HepG2 (cell line): ENCODE measurements at regions not wholly inside any gene's neighbourhood (a gene's known extent, or its start where the extent isn't known, plus 50 kb on each side); places are given as distances from the start of the nearest gene placed in this dataset.

Experiments used
- ATAC-seq: fragments of 200-7000 bp; cut with Tn5 transposase; 3 replicates; pipeline ENCODE4 v1.9.1; 2020; ENCODE audit warnings: mild to moderate bottlenecking, moderate library complexity
- BruUV-seq: library from RNA; stranded (reverse); fragments of 400-500 nt; replicated peaks from 2 replicates; lab custom pipeline; 2021; lab: Mats Ljungman, UMichigan
- CTCF ChIA-PET: fragments of 300-600 bp; formaldehyde crosslinking; extraction: SDS; loops from one replicate; lab custom pipeline; 2021; ENCODE audit warnings: low total read pairs, inconsistent platforms, low intra/inter-chr PET ratio; lab: Yijun Ruan, JAX
- POLR2A ChIA-PET: fragments of 350-600 bp; sonication (Branson Sonifier 250); formaldehyde crosslinking; loops from one replicate; lab custom pipeline; 2020; ENCODE audit warnings: antibody characterized with exemption, inconsistent platforms; lab: Yijun Ruan, JAX
- DNase-seq: peaks from one replicate; pipeline ENCODE4 v3.0.0-alpha.2; 2015; ENCODE audit warnings: low spot score
- FAIRE-seq: peaks from 3 replicates; lab custom pipeline; 2011; peaks lifted over from hg19 to GRCh38; lab: Jason Lieb, UNC
- H2AFZ ChIP-seq: one replicate; pipeline ENCODE4 v1.6.1; 2011; ENCODE audit warnings: low read length, inconsistent platforms
- H3K27ac ChIP-seq: fragments of 300-600 bp; 3 replicates; pipeline ENCODE4 v1.8.0; 2011; ENCODE audit warnings: mixed run types, mild to moderate bottlenecking, mixed read lengths, low read length, inconsistent platforms; ENCODE audit not compliant: insufficient read depth; ENCODE audit errors: extremely low read length
- H3K27me3 ChIP-seq, 2 experiments: fragments of 200-600 bp in 1 of 2; 2 replicates in 1 of 2; 3 replicates in 1 of 2; pipeline versions ENCODE4 v1.6.0 to v1.8.0; 2011; ENCODE audit warnings: low read length in 2 of 2, mild to moderate bottlenecking in 2 of 2, moderate library complexity in 2 of 2, inconsistent platforms in 1 of 2; ENCODE audit not compliant: insufficient read depth in 2 of 2, control insufficient read depth in 1 of 2
- H3K36me3 ChIP-seq, 2 experiments: fragments of 200-600 bp in 1 of 2; replicated peaks in 1 of 2; 2 replicates in 1 of 2; 3 replicates in 1 of 2; pipeline versions ENCODE4 v1.5.1 to v1.8.0; 2011; ENCODE audit warnings: low read length in 2 of 2, inconsistent platforms in 1 of 2; ENCODE audit not compliant: insufficient read depth in 2 of 2, control insufficient read depth in 1 of 2
- H3K4me1 ChIP-seq: 2 replicates; pipeline ENCODE4 v1.5.1; 2012; ENCODE audit warnings: low read length, inconsistent platforms; ENCODE audit not compliant: insufficient read depth
- H3K4me2 ChIP-seq: 2 replicates; pipeline ENCODE4 v1.6.0; 2011; ENCODE audit warnings: low read depth, low read length, inconsistent platforms
- H3K4me3 ChIP-seq, 3 experiments: fragments of 200-600 bp in 1 of 3; sonication (generic), shearing (Covaris generic) in 1 of 3; replicated peaks in 1 of 3; 2 replicates each; pipeline ENCODE4 v1.5.1; 2011 to 2016; ENCODE audit warnings: low read length in 3 of 3, inconsistent platforms in 2 of 3, low read depth in 2 of 3, mild to moderate bottlenecking in 2 of 3, control low read depth in 1 of 3, mixed read lengths in 1 of 3; ENCODE audit not compliant: insufficient read depth in 1 of 3
- H3K79me2 ChIP-seq: one replicate; pipeline ENCODE4 v1.6.1; 2011; ENCODE audit warnings: low read length, inconsistent platforms; ENCODE audit not compliant: insufficient read depth
- H3K9ac ChIP-seq: 2 replicates; pipeline ENCODE4 v1.6.0; 2011; ENCODE audit warnings: mild to moderate bottlenecking, low read depth, low read length, inconsistent platforms; ENCODE audit not compliant: insufficient read depth
- H3K9me3 ChIP-seq: 2 replicates; pipeline ENCODE4 v1.5.1; 2012; ENCODE audit warnings: mild to moderate bottlenecking, low read length
- H4K20me1 ChIP-seq: 2 replicates; pipeline ENCODE4 v1.6.0; 2011; ENCODE audit warnings: inconsistent platforms, mild to moderate bottlenecking, low read length, moderate library complexity; ENCODE audit not compliant: insufficient read depth
- GLI4 ChIP-seq: sonication (generic); formaldehyde crosslinking; IDR thresholded peaks from 2 replicates; pipeline ENCODE4 v1.5.1; 2020; ENCODE audit warnings: missing genetic modification reagents, mild to moderate bottlenecking, moderate library complexity, borderline replicate concordance
- KLF6 ChIP-seq: IDR thresholded peaks from 2 replicates; pipeline ENCODE4 v1.8.0; 2016; ENCODE audit warnings: missing biosample characterization, missing genetic modification reagents
- SMC3 ChIP-seq: IDR thresholded peaks from 2 replicates; pipeline ENCODE4 v1.6.1; 2011; ENCODE audit warnings: low read length, improper control_type of control experiment
- ZFYVE20 ChIP-seq: sonication (generic); formaldehyde crosslinking; IDR thresholded peaks from 2 replicates; pipeline ENCODE4 v1.8.0; 2023; ENCODE audit warnings: low read depth, mild to moderate bottlenecking, moderate library complexity, missing genetic modification reagents, borderline replicate concordance
- ZNF605 ChIP-seq: sonication (generic); formaldehyde crosslinking; IDR thresholded peaks from 2 replicates; pipeline ENCODE4 v1.8.0; 2022; ENCODE audit warnings: mild to moderate bottlenecking, missing genetic modification reagents
- ZNF607 ChIP-seq: sonication (generic); formaldehyde crosslinking; IDR thresholded peaks from 2 replicates; pipeline ENCODE4 v1.5.1; 2020; ENCODE audit warnings: missing genetic modification reagents, mild to moderate bottlenecking, borderline replicate concordance
- ZNF747 ChIP-seq: sonication (generic); formaldehyde crosslinking; IDR thresholded peaks from 2 replicates; pipeline ENCODE4 v1.8.1; 2023; ENCODE audit warnings: missing genetic modification reagents, mild to moderate bottlenecking, borderline replicate concordance
- WGBS: methylation state at CpG from one replicate; pipeline ENCODE4 v1.1.6; 2017; ENCODE audit warnings: low lambda C conversion rate; 5-methylcytosine and 5-hydroxymethylcytosine counted together
- in situ Hi-C: cut with HindIII; loops from 2 replicates; pipeline ENCODE4 v1.10.0; 2017; ENCODE audit warnings: low pct_unique_long_range_greater_than_20kb; ENCODE audit not compliant: extremely low pct_ligation_motif_present
- intact Hi-C: fragments of 100-400 bp; cut with micrococcal nuclease; formaldehyde crosslinking; loops from one replicate; pipeline ENCODE4 v1.10.0; 2022; ENCODE audit not compliant: unreplicated experiment
- TF ChIP-seq, protein P1 (sequence below): conservative IDR thresholded peaks from 2 replicates; pipeline ENCODE4 v1.6.1; 2018; ENCODE audit warnings: missing genetic modification reagents
- TF ChIP-seq, protein P2 (sequence below): sonication (generic); formaldehyde crosslinking; IDR thresholded peaks from 2 replicates; pipeline ENCODE4 v1.4.0; 2020; ENCODE audit warnings: missing genetic modification reagents
- TF ChIP-seq, protein P3 (sequence below): IDR thresholded peaks from 2 replicates; pipeline ENCODE4 v1.6.1; 2016; ENCODE audit warnings: missing compliant biosample characterization, missing genetic modification reagents, borderline replicate concordance
- TF ChIP-seq, protein P4 (sequence below), 2 experiments: fragments of 450-650 bp in 1 of 2; sonication (generic) in 1 of 2; formaldehyde crosslinking in 1 of 2; IDR thresholded peaks; 2 replicates each; pipeline versions ENCODE4 v1.6.1 to v1.8.0; 2016 to 2022; ENCODE audit warnings: antibody characterized with exemption in 1 of 2, mild to moderate bottlenecking in 1 of 2, missing genetic modification reagents in 1 of 2

DNA sequence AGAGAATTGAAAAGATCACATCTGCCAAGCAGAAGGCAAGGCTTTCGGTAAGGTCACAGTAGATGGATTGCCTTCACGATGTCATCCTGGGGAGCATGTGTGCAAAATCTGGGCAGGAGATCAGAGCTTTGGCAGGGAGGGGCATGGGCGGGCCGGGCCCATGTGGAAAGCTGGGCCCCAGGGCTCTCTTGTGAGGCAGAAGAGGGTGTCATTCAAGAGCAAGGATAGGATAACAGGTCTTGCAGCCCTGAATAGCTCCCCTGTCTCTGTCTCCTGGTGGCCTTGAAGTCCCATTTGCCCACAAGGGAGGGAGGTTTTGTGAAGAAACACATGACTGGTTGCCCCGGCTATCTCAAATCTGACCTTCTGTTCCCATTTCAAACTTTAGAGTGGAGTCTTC lies 172.0 kb downstream of the OPA1 start:
- intact Hi-C loops (no loop called here), in situ Hi-C loops (no loop called here)
- CTCF ChIA-PET = no interaction called here
- Histone ChIP-seq H3K4me3 (no peak overlapping the region), H3K27ac (no peak overlapping the region), H3K4me2 (no peak overlapping the region), H3K4me1 (peaks cover 29% of the 10 kb centered on the region), H3K9me3 (no peaks in the 10 kb centered on the region), H3K27me3 (no peaks in the 10 kb centered on the region), H4K20me1 (no peaks in the 10 kb centered on the region), H2AFZ (no peak overlapping the region), H3K9ac (no peak overlapping the region), H3K79me2 (no peaks in the 10 kb centered on the region), H3K36me3 (no peaks in the 10 kb centered on the region)
- no TSS peak for BruUV-seq
- ATAC-seq (no peak), DNase-seq (no peak), FAIRE-seq (no peak)
- TF ChIP-seq ZNF605 (CRISPR knock-in tag) = no peak
- TF ChIP-seq SMC3 = no peak
- no peak for TF ChIP-seq ZFYVE20 (CRISPR knock-in tag)
- no peak for TF ChIP-seq KLF6 (CRISPR knock-in tag)
- TF ChIP-seq, protein P1, sequence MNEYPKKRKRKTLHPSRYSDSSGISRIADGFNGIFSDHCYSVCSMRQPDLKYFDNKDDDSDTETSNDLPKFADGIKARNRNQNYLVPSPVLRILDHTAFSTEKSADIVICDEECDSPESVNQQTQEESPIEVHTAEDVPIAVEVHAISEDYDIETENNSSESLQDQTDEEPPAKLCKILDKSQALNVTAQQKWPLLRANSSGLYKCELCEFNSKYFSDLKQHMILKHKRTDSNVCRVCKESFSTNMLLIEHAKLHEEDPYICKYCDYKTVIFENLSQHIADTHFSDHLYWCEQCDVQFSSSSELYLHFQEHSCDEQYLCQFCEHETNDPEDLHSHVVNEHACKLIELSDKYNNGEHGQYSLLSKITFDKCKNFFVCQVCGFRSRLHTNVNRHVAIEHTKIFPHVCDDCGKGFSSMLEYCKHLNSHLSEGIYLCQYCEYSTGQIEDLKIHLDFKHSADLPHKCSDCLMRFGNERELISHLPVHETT (CRISPR knock-in tag) = no peak
- TF ChIP-seq, protein P2, sequence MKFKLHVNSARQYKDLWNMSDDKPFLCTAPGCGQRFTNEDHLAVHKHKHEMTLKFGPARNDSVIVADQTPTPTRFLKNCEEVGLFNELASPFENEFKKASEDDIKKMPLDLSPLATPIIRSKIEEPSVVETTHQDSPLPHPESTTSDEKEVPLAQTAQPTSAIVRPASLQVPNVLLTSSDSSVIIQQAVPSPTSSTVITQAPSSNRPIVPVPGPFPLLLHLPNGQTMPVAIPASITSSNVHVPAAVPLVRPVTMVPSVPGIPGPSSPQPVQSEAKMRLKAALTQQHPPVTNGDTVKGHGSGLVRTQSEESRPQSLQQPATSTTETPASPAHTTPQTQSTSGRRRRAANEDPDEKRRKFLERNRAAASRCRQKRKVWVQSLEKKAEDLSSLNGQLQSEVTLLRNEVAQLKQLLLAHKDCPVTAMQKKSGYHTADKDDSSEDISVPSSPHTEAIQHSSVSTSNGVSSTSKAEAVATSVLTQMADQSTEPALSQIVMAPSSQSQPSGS (CRISPR knock-in tag) = no peak
- TF ChIP-seq ZNF747 (CRISPR knock-in tag) = no peak
- TF ChIP-seq, protein P3, sequence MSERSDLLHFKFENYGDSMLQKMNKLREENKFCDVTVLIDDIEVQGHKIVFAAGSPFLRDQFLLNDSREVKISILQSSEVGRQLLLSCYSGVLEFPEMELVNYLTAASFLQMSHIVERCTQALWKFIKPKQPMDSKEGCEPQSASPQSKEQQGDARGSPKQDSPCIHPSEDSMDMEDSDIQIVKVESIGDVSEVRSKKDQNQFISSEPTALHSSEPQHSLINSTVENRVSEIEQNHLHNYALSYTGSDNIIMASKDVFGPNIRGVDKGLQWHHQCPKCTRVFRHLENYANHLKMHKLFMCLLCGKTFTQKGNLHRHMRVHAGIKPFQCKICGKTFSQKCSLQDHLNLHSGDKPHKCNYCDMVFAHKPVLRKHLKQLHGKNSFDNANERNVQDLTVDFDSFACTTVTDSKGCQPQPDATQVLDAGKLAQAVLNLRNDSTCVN = no peak
- TF ChIP-seq GLI4 (CRISPR knock-in tag) = no peak
- TF ChIP-seq, protein P4, sequence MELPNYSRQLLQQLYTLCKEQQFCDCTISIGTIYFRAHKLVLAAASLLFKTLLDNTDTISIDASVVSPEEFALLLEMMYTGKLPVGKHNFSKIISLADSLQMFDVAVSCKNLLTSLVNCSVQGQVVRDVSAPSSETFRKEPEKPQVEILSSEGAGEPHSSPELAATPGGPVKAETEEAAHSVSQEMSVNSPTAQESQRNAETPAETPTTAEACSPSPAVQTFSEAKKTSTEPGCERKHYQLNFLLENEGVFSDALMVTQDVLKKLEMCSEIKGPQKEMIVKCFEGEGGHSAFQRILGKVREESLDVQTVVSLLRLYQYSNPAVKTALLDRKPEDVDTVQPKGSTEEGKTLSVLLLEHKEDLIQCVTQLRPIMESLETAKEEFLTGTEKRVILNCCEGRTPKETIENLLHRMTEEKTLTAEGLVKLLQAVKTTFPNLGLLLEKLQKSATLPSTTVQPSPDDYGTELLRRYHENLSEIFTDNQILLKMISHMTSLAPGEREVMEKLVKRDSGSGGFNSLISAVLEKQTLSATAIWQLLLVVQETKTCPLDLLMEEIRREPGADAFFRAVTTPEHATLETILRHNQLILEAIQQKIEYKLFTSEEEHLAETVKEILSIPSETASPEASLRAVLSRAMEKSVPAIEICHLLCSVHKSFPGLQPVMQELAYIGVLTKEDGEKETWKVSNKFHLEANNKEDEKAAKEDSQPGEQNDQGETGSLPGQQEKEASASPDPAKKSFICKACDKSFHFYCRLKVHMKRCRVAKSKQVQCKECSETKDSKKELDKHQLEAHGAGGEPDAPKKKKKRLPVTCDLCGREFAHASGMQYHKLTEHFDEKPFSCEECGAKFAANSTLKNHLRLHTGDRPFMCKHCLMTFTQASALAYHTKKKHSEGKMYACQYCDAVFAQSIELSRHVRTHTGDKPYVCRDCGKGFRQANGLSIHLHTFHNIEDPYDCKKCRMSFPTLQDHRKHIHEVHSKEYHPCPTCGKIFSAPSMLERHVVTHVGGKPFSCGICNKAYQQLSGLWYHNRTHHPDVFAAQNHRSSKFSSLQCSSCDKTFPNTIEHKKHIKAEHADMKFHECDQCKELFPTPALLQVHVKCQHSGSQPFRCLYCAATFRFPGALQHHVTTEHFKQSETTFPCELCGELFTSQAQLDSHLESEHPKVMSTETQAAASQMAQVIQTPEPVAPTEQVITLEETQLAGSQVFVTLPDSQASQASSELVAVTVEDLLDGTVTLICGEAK (IDR thresholded peaks at IDR 0.05) = no peak
- TF ChIP-seq, protein P4 (CRISPR knock-in tag; IDR thresholded peaks at IDR 0.05) = no peak
- no peak for TF ChIP-seq ZNF607 (CRISPR knock-in tag)
- 35% methylated on average over 5 of the region's 5 CpGs for WGBS
- POLR2A ChIA-PET = no interaction called here
